ENCODE measurements at regions not wholly inside any gene's neighbourhood (a gene's known extent, or its start where the extent isn't known, plus 50 kb on each side); places are given as distances from the start of the nearest gene placed in this dataset.

- DNase-seq (ENCODE audit: low read depth, low spot score), result no peak
These were observed 1049.4 kb upstream of the EEF2KMT start for GRCh38 chr16:6146874-6147425.

- no peak for DNase-seq (ENCODE audit: low read depth, low spot score)
These were observed 1048.8 kb upstream of the EEF2KMT start for GRCh38 chr16:6146356-6146755.

GRCh38 chr16:6144463-6144862, 1046.9 kb upstream of the EEF2KMT start:
- DNase-seq (ENCODE audit: low read depth, low spot score), result no peak

DNA sequence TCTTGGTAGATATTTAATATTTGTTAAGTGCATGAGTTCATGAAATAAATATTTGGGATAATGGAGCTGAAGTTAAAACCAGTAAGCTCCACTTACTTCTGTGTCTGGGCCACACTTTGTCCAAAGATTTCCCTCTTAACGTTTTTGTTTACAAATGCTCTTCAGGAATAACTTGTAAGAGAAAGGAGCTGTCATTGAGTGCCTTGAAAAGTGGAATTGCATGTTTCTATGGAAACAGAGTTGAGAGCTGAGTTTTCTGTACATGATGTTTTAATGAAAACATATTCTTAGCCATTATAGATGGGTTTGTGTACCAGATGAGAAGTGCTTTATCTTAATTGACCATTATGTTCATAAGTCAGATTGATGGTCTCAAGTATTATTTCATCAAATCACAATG, 1045.4 kb upstream of the EEF2KMT start:
- DNase-seq (ENCODE audit: low read depth, low spot score), result no peak

DNA sequence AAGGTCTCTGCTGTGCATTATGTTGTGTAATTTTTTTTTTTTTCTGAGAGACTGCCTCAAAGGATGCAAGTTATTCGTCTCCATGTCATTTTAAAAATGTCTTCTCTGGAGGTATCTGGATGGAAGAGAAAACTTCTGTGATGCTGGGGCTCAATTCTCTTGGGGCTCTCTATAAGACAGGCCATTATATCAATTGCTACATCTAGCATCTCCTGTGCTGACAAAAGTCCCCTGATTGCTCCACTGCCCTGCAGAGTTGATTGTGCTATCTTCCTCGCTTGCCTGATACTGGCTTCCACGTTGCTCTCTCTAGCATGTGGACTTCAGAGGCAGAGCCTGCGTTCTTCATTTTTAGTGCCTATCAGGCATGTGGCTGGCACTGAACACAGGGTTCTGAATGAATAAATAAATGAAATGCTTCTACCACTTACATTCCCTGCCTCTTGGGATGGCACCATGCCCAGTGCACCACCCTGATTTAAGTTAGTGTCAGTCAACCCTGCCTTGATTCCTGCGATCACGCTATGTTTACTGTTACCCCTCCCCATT, 1035.5 kb upstream of the EEF2KMT start:
- no peak for DNase-seq (ENCODE audit: low read depth, low spot score)

GRCh38 chr16:6132121-6132520, 1034.5 kb upstream of the EEF2KMT start:
- DNase-seq (ENCODE audit: low read depth, low spot score), result no peak

DNA sequence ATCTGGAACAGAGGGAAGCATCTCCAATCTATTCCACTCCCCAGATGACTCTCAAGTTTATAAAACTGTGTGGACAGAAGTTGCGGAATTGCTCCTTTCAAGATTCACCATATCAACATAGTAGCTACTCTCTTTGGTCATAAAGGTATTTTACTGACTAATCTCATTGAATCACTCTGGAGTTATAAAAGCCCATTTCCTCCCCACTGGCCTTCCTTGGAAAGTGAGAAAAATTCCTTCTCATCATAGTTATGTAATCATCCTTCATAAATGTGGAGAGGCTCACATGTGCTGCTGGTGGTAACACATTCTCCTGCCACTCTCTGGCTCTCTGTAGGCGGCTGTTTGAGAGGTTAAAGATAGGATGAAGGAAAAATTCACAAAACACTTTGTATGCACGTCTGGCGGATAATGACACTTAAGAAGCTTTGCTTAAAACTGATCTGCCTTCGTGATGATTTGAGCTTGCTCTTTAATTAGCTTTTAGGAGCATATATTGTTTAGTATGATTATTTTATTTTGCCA, 1034.0 kb upstream of the EEF2KMT start:
- no peak for DNase-seq (ENCODE audit: low read depth, low spot score)

DNA sequence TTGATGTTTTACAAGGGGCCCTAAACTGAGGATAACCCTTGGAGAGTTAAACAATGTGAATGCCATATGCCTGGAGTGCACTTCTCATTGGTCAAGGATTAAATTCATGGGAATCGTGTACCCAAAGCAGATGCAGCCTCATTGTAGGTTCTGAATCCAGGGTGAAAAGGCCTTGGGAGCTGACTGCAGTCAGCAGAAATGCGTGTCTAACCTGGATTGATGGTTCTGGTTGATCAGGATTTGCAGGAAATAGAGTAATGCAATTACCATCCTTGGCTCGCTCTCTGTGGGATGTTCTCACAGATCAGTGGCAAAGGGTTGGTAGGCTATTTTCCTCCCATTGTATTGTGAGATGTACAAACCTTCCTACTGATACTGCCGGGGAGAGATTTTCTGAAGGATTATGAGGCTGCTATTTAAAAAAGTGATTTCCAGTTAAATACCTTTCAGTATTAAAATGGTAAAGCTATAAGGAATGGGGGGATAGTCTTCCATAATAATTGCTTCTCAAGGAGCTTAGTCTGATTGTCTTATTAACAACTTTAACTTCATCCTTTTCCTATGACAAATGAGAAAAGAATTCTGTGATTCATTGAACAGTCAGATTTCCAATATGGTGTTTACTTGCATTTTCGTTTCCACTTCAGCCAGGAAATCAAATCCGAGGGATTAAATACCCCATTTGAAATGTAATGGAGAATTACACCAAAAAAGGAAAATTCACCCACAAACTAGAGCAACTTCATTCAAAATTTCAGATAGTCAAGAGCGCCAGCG, 1028.1 kb upstream of the EEF2KMT start:
- DNase-seq (ENCODE audit: low read depth, low spot score), result no peak

- DNase-seq (ENCODE audit: low read depth, low spot score), result no peak
These were observed 1026.5 kb upstream of the EEF2KMT start for GRCh38 chr16:6124136-6124535.

DNA sequence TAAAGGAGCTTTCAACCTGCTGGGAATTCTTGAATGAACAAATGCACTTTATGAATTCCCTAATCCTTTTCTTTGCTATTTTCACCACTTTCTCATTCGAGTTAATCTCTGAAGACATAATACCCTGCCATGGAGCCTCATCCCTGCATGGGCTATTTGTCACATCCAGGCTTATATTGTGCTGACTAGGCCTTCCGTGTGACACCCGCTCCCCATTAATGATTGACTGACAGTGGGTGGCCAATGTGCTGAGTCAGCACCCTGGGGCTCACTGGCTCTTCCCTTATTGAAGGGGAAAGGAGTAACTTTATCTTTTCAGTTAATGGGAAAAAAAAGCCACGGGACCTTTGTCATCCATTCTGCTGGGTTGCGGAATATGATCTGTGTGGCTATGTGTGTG, 1024.8 kb upstream of the EEF2KMT start:
- no peak for DNase-seq (ENCODE audit: low read depth, low spot score)

GRCh38 chr16:6114691-6115090, 1017.1 kb upstream of the EEF2KMT start:
- no peak for DNase-seq (ENCODE audit: low read depth, low spot score)

GRCh38 chr16:6113749-6114148, 1016.2 kb upstream of the EEF2KMT start:
- no peak for DNase-seq (ENCODE audit: low read depth, low spot score)

DNA sequence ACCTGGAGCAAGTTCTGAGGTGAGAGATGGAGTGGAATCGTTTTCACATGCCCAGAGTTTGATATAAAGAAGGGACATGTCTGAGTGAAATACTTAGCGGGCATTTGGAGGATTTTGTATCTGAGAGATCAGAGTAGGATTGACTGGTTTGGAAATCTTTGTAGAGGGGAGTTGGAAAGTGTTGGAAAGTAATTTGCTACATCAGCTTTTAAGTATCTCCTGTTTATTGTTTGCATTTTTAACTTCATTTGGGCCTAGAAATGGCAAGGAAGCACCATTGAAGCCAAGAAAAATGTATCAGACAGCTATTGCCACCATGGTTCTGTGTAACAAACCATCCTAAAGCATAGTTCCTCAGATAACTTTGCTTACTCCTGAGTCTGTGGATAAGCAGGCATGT, 1015.1 kb upstream of the EEF2KMT start:
- no peak for DNase-seq (ENCODE audit: low read depth, low spot score)

DNA sequence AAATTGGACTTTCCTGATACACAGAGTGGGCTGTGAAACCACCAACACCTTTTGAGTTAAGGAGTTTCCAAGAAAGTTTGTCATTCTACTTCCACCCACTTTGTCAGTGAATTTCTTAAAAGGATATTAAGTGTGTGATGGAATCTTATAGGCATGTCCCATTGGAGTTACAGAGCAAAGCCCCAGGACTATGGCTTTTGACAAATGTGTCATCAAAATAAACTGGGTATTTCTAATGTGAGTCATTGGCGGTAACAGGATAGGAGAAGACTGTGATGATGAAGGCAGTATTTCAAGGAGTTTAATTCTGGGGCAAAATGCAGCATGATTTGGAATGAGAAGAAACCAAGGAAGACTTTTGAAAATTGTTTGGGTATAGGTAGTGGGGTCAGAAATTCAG, 1013.8 kb upstream of the EEF2KMT start:
- DNase-seq (ENCODE audit: low read depth, low spot score), result no peak

DNA sequence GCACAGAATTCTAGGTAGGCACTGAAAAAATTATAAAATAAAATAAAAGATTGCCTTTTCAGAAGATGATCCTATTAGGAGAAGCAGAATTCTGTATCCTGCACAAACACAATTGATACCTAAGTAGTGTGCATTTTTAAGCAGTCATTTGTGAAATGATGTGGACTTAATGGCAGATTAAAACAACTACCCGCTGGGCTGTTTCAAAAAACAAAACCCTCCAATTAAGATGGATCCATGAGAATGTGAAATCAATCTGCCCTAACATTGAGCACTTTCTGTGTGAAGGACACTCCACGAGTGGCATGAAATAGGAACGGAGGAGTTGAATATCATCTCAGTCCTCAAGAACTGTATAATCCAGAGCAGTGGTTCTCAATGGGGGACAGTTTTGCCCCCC, 1012.8 kb upstream of the EEF2KMT start:
- DNase-seq (ENCODE audit: low read depth, low spot score), result no peak

- DNase-seq (ENCODE audit: low read depth, low spot score), result no peak
These were observed 1008.5 kb upstream of the EEF2KMT start for GRCh38 chr16:6106061-6106460.

DNA sequence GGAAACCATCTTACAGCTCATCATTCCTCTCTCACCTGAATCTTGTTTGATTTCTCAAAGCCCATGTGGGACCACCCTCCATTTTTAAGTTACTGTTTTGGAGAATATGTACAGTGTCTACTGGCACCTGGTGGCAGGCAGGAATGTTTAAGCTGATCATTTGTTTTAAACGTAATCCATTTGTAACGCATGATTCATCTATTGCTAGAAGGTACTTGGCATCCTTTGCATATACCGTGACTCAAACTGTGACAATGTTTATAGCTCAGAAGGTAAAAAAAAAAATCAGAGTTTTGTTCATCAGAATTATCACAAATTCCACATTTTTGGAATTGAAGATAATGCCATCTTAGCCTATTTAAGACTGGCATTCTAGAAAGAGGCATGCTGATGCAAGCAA, 1007.5 kb upstream of the EEF2KMT start:
- no peak for DNase-seq (ENCODE audit: low read depth, low spot score)

DNA sequence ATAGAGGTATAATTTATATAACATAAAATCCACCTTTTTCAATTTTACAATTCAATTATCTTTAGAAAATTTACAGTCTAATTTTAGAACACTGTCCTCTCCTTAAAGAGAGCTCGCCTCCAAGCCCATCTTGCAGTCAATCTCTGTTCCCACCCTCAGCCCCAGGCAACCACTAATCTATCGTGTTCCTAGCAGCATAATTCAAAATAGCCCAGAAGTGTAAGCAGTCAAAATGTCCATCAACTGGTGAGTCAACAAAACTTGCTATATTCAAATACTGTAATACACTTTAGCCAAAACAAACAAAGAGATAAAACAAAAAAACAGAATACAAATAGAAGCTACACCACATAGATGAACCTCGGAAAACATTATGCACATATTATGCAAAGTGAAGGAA, 1006.8 kb upstream of the EEF2KMT start:
- no peak for DNase-seq (ENCODE audit: low read depth, low spot score)

- DNase-seq (ENCODE audit: low read depth, low spot score), result no peak
These were observed 1006.0 kb upstream of the EEF2KMT start for GRCh38 chr16:6103561-6103960.

DNA sequence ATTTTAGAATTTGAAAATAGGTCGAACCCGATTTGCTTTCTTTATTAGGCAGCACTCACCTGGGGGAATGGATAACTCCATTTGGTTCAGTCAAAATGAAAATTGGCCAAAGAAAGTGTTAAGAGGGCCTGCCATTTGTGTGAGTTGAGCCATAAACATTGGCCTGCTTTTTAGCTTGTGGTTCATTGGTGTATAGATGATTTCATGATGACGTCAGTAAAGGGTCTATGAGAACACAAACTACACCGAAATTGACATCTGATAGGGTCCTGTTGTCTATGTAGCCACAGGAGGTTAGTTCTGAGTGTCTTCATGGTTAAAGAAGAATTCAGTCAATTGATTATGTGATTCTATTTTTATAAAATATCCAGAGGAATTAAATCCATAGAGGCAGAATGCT, 1001.5 kb upstream of the EEF2KMT start:
- no peak for DNase-seq (ENCODE audit: low read depth, low spot score)

- DNase-seq (ENCODE audit: low read depth, low spot score), result no peak
These were observed 999.5 kb upstream of the EEF2KMT start for GRCh38 chr16:6096931-6097670.

DNA sequence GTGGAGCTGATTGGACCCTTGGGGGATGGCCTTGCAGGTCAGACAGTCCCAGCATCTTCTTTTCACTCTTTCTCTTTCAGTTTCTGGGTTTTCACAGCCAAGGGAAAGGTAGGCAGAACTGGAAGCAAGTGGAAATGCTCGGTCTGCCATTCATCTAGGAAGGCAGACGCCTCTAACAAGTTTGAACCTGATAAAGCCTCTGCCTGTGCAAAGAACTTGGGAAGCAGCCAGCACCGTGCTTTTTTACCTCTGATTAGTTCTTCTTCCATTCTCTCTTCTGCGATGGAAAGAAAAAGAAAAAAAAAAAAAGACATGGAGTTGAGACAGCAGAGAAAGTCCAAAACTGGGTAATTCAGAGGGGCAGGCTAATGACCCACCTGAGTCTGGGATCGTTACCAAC, 997.8 kb upstream of the EEF2KMT start:
- DNase-seq (ENCODE audit: low read depth, low spot score), result no peak

Measured in smooth muscle cell of the brain vasculature (primary cell).